T47D (cell line): ENCODE measurements at regions not wholly inside any gene's neighbourhood (a gene's known extent, or its start where the extent isn't known, plus 50 kb on each side); places are given as distances from the start of the nearest gene placed in this dataset.
"Not testable (repeated sequence)": the region's sequence is repeated elsewhere in the genome, so short reads cannot be mapped to it uniquely, and the experiment has no call there.

Source experiments
- DNase-seq, 2 experiments: peaks; one replicate each; pipeline versions ENCODE4 v3.0.0 to v3.0.0-alpha.2; 2011 to 2012; ENCODE audit warnings: low read depth in 1 of 2, low spot score in 1 of 2
- JUND ChIP-seq: IDR thresholded peaks from 2 replicates; pipeline ENCODE4 v1.6.1; 2012; ENCODE audit warnings: low read depth
- in situ Hi-C: cut with HindIII; loops from 2 replicates; pipeline ENCODE4 v1.10.0; 2016; ENCODE audit warnings: low sequenced_read_pairs, low pct_unique_long_range_greater_than_20kb

DNA sequence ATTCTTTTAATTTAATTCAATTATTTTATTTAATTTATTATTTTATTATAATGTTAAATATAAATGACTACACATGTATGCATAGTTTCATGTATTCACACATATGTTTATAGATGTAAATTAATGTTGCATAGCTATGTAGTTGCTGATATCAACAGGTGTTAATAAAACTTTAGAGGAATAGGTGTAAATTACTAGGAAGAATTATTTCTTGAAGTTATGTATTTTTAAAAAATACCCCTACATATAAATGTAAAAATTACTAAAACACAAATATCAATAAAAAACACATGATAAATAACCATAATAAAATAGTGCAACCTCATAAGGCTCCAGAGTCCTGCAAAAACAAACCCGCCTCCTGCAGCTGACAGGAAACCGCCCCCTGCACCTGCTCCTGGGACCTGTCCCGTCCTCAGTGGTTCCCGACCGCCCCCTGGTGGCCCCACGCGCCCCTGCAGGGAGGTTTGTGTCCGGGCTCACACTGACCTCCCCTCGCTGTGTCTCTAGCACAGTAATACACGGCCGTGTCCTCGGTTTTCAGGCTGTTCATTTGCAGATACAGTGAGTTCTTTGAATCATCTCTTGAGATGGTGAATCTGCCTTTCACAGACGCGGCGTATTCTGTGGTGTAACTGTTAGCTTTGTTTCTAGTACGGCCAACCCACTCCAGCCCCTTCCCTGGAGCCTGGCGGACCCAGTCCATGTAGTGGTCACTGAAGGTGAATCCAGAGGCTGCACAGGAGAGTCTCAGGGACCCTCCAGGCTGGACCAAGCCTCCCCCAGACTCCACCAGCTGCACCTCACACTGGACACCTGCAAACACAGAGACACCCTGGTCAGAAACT, 1264.0 kb downstream of the TMEM121 start:
- in situ Hi-C loops = no loop called here
- no peak for TF ChIP-seq JUND
- peak; percentile 15 to 88 for DNase-seq

DNA sequence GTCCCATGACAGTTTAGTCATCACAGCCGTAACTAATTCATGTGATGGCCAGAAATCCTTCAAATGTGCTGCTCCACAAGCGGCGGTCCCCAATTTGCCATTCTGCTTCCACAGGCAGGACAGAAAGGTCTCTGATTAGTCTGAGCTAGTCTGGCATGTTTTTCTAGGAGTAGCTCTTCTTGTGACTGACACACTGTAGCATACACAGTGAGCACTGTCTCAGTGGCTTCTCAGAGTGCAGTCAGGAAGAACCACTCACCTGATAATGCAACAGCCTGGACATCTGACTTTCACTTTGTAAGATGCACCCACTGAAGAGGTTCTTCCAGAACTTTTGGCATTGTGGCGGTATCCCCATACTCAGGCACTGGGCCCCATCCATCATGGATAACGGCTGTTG, 1266.2 kb downstream of the TMEM121 start:
- no peak for TF ChIP-seq JUND
- in situ Hi-C loops = no loop called here
- no peak for DNase-seq

DNA sequence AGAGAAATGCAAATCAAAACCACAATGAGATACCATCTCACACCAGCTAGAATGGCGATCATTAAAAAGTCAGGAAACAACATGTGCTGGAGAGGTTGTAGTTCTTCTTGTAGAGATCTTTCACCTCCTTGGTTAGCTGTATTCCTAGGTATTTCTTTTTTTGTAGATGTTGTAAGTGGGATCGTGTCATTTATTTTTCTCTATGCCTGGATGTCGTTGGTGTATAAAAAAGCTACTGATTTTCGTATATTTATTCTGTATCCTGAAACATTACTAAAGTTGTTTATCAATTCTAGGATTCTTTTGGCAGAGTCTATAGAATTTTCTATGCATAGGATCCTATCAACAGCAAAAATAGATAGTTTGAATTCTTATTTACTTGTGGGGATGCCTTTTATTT, 1271.8 kb downstream of the TMEM121 start:
- DNase-seq, in situ Hi-C loops: not testable (repeated sequence)

DNA sequence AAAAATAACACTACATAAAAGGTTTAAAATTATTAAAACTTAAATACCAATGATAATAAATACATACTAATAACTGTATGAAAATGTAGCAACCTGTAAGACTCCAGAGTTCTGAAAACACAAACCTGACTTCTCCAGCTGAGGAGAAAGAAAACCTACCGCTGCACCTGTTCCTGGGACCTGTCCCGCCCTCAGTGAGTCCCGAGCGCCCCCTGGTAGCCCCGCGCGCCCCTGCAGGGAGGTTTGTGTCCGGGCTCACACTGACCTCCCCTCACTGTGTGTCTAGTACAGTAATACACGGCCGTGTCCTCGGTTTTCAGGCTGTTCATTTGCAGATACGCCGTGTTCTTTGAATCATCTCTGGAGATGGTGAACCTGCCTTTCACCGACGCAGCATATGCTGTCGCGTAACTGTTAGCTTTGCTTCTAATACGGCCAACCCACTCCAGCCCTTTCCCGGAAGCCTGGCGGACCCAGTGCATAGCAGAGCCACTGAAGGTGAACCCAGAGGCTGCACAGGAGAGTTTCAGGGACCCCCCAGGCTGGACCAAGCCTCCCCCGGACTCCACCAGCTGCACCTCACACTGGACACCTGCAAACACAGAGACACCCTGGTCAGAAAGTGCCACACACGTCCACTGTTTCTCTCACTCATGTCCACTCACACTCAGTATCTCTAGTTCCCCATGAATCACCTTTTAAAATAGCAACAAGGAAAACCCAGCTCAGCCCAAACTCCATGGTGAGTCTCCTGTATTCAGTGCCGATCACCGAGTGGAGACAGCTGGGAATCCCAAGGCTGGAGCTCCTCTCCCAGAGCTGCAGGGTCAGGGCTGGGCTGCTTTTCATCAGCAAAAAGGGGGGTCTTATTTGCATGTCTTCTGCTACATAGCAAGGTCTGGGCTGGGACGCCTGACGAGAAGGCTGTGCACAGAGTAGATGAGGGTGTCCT, 1276.3 kb downstream of the TMEM121 start:
- peak; percentile 26 to 83 for DNase-seq
- in situ Hi-C loops = no loop called here
- TF ChIP-seq JUND = no peak

DNA sequence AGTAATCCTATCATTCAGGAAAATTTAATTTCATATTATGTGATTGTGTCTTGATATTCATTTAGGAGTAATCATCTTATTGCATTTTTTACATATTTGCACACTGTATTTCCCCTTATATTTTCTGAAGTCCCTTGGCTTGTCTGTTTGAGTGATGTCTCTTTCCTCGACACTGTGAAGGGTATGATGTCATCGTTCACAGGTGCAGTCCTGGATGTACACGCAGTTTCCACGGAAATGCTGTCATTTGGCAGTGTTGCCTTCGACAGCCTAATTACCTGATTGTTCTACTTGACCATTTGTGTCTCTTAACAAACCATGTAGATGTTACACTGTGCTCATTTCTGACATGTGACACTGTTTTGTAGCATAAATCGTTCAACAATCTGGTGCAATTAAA, 1277.0 kb downstream of the TMEM121 start:
- DNase-seq = no peak
- no peak for TF ChIP-seq JUND
- in situ Hi-C loops = no loop called here

DNA sequence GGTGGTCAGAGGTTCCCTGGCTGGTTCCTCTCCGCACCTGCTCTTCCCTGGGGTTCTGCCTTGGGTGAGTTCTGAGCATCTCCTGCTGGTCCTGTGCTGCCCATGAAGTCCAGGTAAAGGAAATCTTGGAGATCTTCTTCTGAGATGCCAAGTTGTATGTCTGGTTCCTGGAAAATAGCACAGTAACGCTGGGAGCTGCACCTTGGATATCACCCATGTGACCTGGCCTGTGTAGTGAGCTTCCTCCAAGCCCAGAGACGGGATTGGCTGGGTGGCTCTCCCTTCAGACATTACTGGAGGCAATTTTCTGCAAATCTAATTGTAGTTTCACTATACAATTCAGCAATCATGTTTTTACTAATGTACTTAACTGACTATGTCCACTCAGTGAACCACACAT, 1281.1 kb downstream of the TMEM121 start:
- TF ChIP-seq JUND = no peak
- no peak for DNase-seq
- in situ Hi-C loops = no loop called here

DNA sequence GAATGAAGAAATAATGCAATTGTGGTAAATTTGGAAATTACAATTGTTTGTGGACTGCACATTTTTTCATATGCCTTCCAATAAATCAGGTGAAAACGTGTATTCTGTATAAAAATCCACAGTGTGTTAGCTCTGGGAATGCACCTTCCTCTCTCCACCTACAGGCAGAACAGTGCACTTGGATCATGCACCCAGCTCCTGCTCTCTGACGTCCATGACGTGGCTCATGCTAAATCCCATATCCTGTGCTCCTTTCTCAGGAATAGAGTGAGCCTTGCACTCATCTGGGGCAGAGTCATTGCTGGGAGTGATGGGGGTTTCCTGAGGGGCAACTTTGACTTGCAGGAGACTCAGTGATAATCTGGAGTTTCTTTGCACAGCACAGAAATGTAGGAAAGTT, 1282.1 kb downstream of the TMEM121 start:
- in situ Hi-C loops = no loop called here
- no peak for TF ChIP-seq JUND
- peak in 1 of 2 experiments; percentile 54 for DNase-seq

DNA sequence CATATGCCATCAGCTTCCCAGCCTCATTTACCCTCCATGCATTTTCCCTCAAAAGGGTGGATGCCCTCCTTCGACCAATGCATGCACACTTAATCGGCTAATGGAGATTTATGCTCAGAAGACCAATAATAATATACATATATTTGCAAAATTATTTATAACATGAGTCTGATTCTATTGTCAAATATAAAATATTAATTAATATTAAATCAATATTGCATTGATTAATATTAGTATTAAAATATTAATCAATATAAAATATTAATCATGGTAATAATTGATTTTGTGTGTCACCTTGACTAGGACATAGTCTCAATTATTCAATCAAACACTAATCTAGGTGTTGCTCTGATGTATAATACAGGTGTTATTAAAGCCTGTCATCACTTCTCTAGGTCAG, 1282.5 kb downstream of the TMEM121 start:
- no peak for TF ChIP-seq JUND
- in situ Hi-C loops = no loop called here
- no peak for DNase-seq

DNA sequence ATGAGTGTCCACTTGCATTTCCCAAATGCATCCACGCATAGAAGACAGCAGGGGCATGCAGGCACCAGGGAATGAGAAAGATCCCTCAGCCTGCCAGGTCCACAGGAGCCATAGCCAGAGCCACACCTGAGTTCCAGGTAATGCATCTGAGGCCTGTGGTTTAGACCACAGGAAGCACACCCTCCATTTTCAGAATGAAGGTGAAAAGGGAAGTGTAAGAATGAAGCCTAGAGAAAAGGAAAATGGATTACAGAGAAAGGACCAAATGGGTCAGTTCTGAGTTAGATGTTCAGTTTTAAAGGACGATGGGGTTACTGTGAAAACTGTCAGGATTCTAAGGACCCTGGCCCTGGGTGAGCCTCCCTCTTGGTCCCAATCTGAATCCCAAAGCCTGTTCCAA, 1283.2 kb downstream of the TMEM121 start:
- in situ Hi-C loops = no loop called here

DNA sequence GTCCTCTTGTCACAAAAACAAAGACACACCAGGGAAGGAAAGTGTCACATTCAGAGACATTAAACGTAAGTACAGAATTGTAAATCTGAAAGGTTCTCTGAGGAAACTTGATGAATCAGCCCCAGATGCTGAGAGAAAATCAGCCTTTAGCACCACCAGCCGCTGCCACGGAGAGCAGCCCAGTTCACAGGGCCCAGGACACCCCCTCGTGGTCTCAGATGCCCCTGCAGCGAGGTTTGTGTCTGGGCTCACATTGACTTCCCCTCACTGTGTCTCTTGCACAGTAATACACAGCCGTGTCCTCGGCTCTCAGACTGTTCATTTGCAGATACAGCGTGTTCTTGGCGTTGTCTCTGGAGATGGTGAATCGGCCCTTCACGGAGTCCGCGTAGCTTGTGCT, 1283.8 kb downstream of the TMEM121 start:
- not testable (repeated sequence) for DNase-seq

More for the DNA sequence above, 1283.2 kb downstream of the TMEM121 start:
- DNase-seq = no peak
- no peak for TF ChIP-seq JUND

DNA sequence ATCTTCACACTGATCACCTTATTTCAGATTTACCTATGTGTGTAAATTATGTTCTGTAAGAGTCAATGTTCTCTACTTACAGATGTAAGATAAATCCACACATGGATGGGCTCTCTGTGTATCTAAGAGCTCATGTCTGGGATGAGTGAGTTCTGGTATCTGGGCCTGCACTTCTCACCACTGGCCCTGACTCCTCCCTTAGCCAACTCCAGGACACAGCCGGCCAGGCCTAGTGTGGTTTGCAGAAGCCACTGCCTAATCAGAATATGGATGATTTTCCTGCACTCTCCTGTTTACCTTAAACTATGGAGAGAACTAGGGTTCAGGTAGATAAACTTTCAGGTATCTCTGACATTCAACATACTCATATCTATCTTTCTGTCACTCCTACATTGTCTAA, 1284.8 kb downstream of the TMEM121 start:
- in situ Hi-C loops = no loop called here
- no peak for TF ChIP-seq JUND
- DNase-seq = no peak

More for the DNA sequence above, 1283.8 kb downstream of the TMEM121 start:
- in situ Hi-C loops = not testable (repeated sequence)

DNA sequence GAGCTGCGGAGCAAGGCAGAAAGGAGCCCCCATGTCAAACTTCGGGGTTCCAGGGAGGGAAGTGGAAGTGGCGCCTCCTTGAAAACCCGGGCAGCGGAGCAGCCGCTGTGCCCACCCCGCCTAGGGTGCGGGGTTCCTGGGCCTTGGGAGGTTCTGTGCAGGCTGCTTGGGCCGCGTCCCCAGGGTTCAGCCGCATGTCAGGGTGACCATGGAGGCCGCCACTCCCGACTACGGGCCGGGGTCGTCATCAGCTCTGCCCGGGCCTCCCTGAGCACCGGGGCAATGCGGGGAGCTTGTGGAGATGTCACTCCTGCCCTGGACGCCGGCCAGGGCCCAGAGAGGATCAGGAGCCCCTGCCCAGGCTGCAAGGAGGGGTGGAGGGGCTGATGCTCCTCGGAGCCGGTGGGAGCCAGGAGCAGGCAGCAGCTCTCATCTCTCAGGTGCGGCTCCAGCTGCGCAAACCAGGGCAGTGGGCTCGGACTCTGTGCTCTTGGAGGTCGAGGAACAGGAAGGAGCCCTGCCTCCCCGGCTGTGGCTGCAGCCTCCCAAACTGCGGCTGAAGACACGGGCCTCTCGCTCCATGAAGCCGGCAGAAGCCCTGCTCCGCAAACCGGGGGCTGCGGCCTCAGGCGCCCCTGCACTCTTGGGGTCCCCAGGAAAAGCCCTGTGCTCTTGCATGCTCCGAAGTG, 1286.5 kb downstream of the TMEM121 start:
- no peak for DNase-seq
- in situ Hi-C loops = no loop called here
- no peak for TF ChIP-seq JUND

DNA sequence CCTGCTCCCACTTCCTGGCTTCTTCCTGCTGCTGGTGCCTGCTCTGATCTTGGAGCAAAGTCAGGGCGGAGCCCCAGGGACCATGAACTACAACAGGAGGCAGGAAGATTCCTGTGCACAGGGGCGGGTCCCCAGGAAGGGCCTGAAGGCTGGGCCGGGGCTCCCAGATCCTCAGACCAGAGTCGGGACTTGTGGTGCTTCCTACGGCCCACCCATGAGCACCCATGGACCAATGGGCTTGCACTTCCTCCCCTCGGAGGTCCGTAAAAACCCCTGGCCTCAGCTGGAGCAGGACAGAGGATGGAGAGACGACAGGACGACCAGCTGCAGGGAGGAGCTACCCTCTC, 1287.1 kb downstream of the TMEM121 start:
- TF ChIP-seq JUND = no peak
- in situ Hi-C loops = no loop called here
- no peak for DNase-seq
